OCI-LY3 (cell line): ENCODE measurements at regions not wholly inside any gene's neighbourhood (a gene's known extent, or its start where the extent isn't known, plus 50 kb on each side); places are given as distances from the start of the nearest gene placed in this dataset.

ENCODE experiments used
- CTCF ChIP-seq: fragments of 200-600, 300-600 bp; sonication (generic); IDR thresholded peaks from 2 replicates; pipeline ENCODE4 v1.5.1; 2014; ENCODE audit warnings: antibody characterized with exemption, low read length, low read depth
- EZH2phosphoT487 ChIP-seq: fragments of 200-600 bp; shearing (Covaris generic); IDR thresholded peaks from 2 replicates; pipeline ENCODE4 v1.6.1; 2018; ENCODE audit warnings: antibody characterized with exemption, mixed run types, low read depth

GRCh38 chr13:53460796-53461195 is 432.2 kb downstream of the OLFM4 start:
- TF ChIP-seq CTCF (no peak), EZH2phosphoT487 (no peak)
